A673 (cell line): ENCODE measurements at regions not wholly inside any gene's neighbourhood (a gene's known extent, or its start where the extent isn't known, plus 50 kb on each side); places are given as distances from the start of the nearest gene placed in this dataset.
A peak's percentile ranks its signal among the peaks of the same experiment; 100 is the strongest.

Experiments
- BruUV-seq: library from RNA; stranded (reverse); fragments of 400-500 nt; replicated peaks from 2 replicates; lab custom pipeline; 2021; lab: Mats Ljungman, UMichigan
- CTCF ChIA-PET: fragments of 300-600 bp; sonication (Branson Sonifier 250); formaldehyde crosslinking; loops from one replicate; lab custom pipeline; 2022; ENCODE audit warnings: antibody characterized with exemption; lab: Charles Lee
- POLR2A ChIA-PET: fragments of 300-600 bp; sonication (Branson Sonifier 250); formaldehyde crosslinking; loops from one replicate; lab custom pipeline; 2022; ENCODE audit warnings: antibody characterized with exemption; ENCODE audit not compliant: low non-redundant PET; lab: Charles Lee
- DNase-seq: peaks from one replicate; pipeline ENCODE4 v3.0.0-alpha.2; 2015; ENCODE audit warnings: low spot score
- H3K27ac ChIP-seq: fragments of 200-600 bp; sonication (generic); 2 replicates; pipeline ENCODE4 v1.5.1; 2016; ENCODE audit warnings: mixed run types, low read depth, mild to moderate bottlenecking, mixed read lengths, antibody characterized with exemption, low read length; ENCODE audit not compliant: poor library complexity, severe bottlenecking
- H3K27me3 ChIP-seq: fragments of 200-600 bp; sonication (generic); replicated peaks from 2 replicates; pipeline ENCODE4 v1.6.1; 2017; ENCODE audit warnings: mixed run types, low read depth, mild to moderate bottlenecking, mixed read lengths, antibody characterized with exemption, low read length; ENCODE audit not compliant: insufficient read depth, poor library complexity
- H3K36me3 ChIP-seq: fragments of 200-600 bp; sonication (generic); 2 replicates; pipeline ENCODE4 v1.6.1; 2016; ENCODE audit warnings: mixed run types, mild to moderate bottlenecking, mixed read lengths, antibody characterized with exemption, low read length; ENCODE audit not compliant: insufficient read depth, poor library complexity, severe bottlenecking
- H3K4me1 ChIP-seq: fragments of 200-600 bp; sonication (generic); 2 replicates; pipeline ENCODE4 v1.6.1; 2017; ENCODE audit warnings: mixed run types, mild to moderate bottlenecking, mixed read lengths, antibody characterized with exemption, low read length; ENCODE audit not compliant: insufficient read depth, poor library complexity, severe bottlenecking
- H3K4me3 ChIP-seq: fragments of 200-600 bp; sonication (generic); 2 replicates; pipeline ENCODE4 v1.5.1; 2016; ENCODE audit warnings: low read depth, mixed run types, mild to moderate bottlenecking, mixed read lengths, low read length; ENCODE audit not compliant: poor library complexity, severe bottlenecking
- H3K9me3 ChIP-seq: fragments of 200-600 bp; sonication (generic); 2 replicates; pipeline ENCODE4 v1.6.1; 2016; ENCODE audit warnings: mixed run types, low read depth, mild to moderate bottlenecking, mixed read lengths, antibody characterized with exemption, low read length; ENCODE audit not compliant: poor library complexity, severe bottlenecking
- CTCF ChIP-seq: fragments of 300-800, 200-600 bp; sonication (generic); conservative IDR thresholded peaks from 2 replicates; pipeline ENCODE4 v1.5.1; 2017; ENCODE audit warnings: low read depth, mild to moderate bottlenecking, antibody characterized with exemption, low read length, moderate library complexity, mixed read lengths
- EZH2 ChIP-seq: fragments of 200-600 bp; sonication (generic); IDR thresholded peaks from 2 replicates; pipeline ENCODE4 v1.6.1; 2017; ENCODE audit warnings: borderline replicate concordance, low read depth, mild to moderate bottlenecking, mixed read lengths, antibody characterized with exemption, low read length; ENCODE audit not compliant: poor library complexity, severe bottlenecking
- intact Hi-C: fragments of 100-400 bp; cut with micrococcal nuclease; formaldehyde crosslinking; loops from one replicate; pipeline ENCODE4 v1.10.0; 2022; ENCODE audit not compliant: unreplicated experiment

DNA sequence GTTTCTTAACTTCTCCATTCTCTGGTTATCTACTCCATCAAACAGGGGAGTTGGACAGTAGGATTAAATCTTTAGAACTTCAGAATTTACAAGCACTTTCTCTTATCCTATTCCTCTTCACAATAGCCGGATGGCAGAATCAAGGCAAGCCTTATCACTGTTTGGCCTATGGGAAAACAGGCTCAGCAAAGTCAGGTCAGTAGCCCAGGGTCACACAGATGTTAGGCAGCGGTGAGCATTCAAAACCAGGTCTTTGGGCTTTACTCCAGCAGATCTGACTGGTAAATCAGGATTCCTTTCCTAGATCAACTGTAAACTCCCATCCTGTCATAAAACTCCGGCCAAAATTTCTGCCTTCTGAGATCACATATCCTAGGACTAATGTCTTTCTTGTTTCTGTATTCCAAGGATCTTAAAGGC lies 258.4 kb downstream of the OPA1 start:
- no peaks in the 10 kb centered on the region for H3K9me3 ChIP-seq
- H3K27me3 ChIP-seq: no peaks in the 10 kb centered on the region
- H3K27ac ChIP-seq: peak overlapping the region; percentile 67
- no peak for DNase-seq
- CTCF ChIA-PET: no interaction called here
- no peak overlapping the region for H3K4me3 ChIP-seq
- BruUV-seq: no TSS peak
- TF ChIP-seq EZH2 (no peak), CTCF (no peak)
- intact Hi-C loops: no loop called here
- H3K36me3 ChIP-seq: no peaks in the 10 kb centered on the region
- H3K4me1 ChIP-seq: peaks cover 22% of the 10 kb centered on the region
- POLR2A ChIA-PET: no interaction called here

- POLR2A ChIA-PET: no interaction called here
- H3K27ac ChIP-seq: peak overlapping the region; percentile 67
- intact Hi-C loops: no loop called here
Measured at GRCh38 chr3:193851941-193852674, 259.1 kb downstream of the OPA1 start.

DNA sequence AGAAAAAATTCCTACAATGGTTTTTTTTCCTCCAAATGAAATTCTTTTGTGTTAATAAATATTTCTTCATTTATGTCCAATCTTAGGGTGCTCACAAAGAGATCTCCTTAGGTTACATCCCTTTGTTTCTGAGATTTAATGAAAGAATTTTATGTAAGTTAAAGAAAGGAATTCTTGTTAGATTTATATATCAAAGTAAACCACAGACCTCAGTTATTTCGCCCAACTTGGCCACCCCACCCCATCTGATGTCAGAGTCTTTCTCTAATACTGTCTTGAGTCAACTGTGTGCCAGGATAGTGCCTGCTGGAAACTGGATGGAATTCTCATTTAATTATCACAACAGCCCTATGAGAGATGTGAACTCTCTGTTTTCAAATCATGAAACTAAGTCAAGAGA lies 259.9 kb downstream of the OPA1 start:
- H3K27ac ChIP-seq: peak overlapping the region; percentile 67
- peaks cover 22% of the 10 kb centered on the region for H3K4me1 ChIP-seq
- no peaks in the 10 kb centered on the region for H3K9me3 ChIP-seq
- H3K4me3 ChIP-seq: no peak overlapping the region
- CTCF ChIA-PET: no interaction called here
- intact Hi-C loops: no loop called here
- no peaks in the 10 kb centered on the region for H3K27me3 ChIP-seq
- H3K36me3 ChIP-seq: no peaks in the 10 kb centered on the region
- TF ChIP-seq CTCF (no peak), EZH2 (no peak)
- no TSS peak for BruUV-seq
- no peak for DNase-seq
- POLR2A ChIA-PET: no interaction called here

More at GRCh38 chr3:193851941-193852674, 259.1 kb downstream of the OPA1 start:
- Histone ChIP-seq H3K36me3 (no peaks in the 10 kb centered on the region), H3K9me3 (no peaks in the 10 kb centered on the region), H3K4me1 (peaks cover 22% of the 10 kb centered on the region), H3K27me3 (no peaks in the 10 kb centered on the region), H3K4me3 (peak overlapping the region; percentile 5)
- BruUV-seq: no TSS peak
- CTCF ChIA-PET: no interaction called here
- no peak for TF ChIP-seq EZH2
- no peak for TF ChIP-seq CTCF
- peak; percentile 84 for DNase-seq
